A549 (cell line): ENCODE measurements at regions not wholly inside any gene's neighbourhood (a gene's known extent, or its start where the extent isn't known, plus 50 kb on each side); places are given as distances from the start of the nearest gene placed in this dataset.
A peak's percentile ranks its signal among the peaks of the same experiment; 100 is the strongest.

Source experiments
- ATAC-seq, 2 experiments: fragments of 200-7000 bp in 1 of 2; fragments of >200 bp in 1 of 2; cut with Nextera tagmentation in 1 of 2; cut with Tn5 transposase in 1 of 2; 3 replicates each; pipeline versions ENCODE4 v1.8.0 to v1.9.1; 2018 to 2020; ENCODE audit warnings: mild to moderate bottlenecking in 1 of 2, moderate library complexity in 1 of 2
- CTCF ChIA-PET: fragments of 300-600 bp; sonication (Branson Sonifier 250); formaldehyde crosslinking; extraction: SDS; loops from one replicate; lab custom pipeline; 2021; ENCODE audit warnings: antibody characterized with exemption, inconsistent platforms; lab: Yijun Ruan, JAX
- POLR2A ChIA-PET: fragments of 350-600 bp; formaldehyde crosslinking; extraction: SDS; loops from one replicate; lab custom pipeline; 2021; ENCODE audit warnings: antibody characterized with exemption, inconsistent platforms; lab: Yijun Ruan, JAX
- DNase-seq, 2 experiments: peaks; one replicate each; pipeline versions ENCODE4 v3.0.0 to v3.0.0-alpha.2; 2011 to 2016; ENCODE audit warnings: low read depth in 1 of 2, low spot score in 1 of 2
- FAIRE-seq: peaks from 2 replicates; lab custom pipeline; 2011; peaks lifted over from hg19 to GRCh38; lab: Jason Lieb, UNC
- H3K27ac ChIP-seq, 2 experiments: fragments of >200 bp; sonication (Bioruptor Twin); formaldehyde crosslinking; 3 replicates each; pipeline ENCODE4 v1.5.1; 2016 to 2017
- H3K4me1 ChIP-seq: fragments of >200 bp; sonication (Bioruptor Twin); formaldehyde crosslinking; 3 replicates; pipeline ENCODE4 v1.6.1; 2016
- H3K4me2 ChIP-seq: fragments of >200 bp; sonication (Bioruptor Twin); formaldehyde crosslinking; 3 replicates; pipeline ENCODE4 v1.6.1; 2016
- H3K4me3 ChIP-seq: fragments of >200 bp; sonication (Bioruptor Twin); formaldehyde crosslinking; 3 replicates; pipeline ENCODE4 v1.5.1; 2016
- H3K9me3 ChIP-seq: fragments of >200 bp; sonication (Bioruptor Twin); formaldehyde crosslinking; 3 replicates; pipeline ENCODE4 v1.6.1; 2016
- CBX2 ChIP-seq: fragments of 200-600 bp; sonication (generic); IDR thresholded peaks from 2 replicates; pipeline ENCODE4 v1.6.1; 2016; ENCODE audit warnings: low read depth, mild to moderate bottlenecking, borderline replicate concordance
- CEBPB ChIP-seq, 2 experiments: fragments of >200 bp in 1 of 2; sonication (Bioruptor Twin) in 1 of 2; formaldehyde crosslinking in 1 of 2; IDR thresholded peaks; 2 replicates each; pipeline ENCODE4 v1.6.1; 2012 to 2016
- CHD2 ChIP-seq: fragments of 150-350 bp; IDR thresholded peaks from 2 replicates; pipeline ENCODE4 v1.6.1; 2014; ENCODE audit warnings: low read length; ENCODE audit not compliant: partially characterized antibody
- ESRRA ChIP-seq: fragments of 150-350 bp; IDR thresholded peaks from 2 replicates; pipeline ENCODE4 v1.6.1; 2014; ENCODE audit warnings: mild to moderate bottlenecking, low read length, borderline replicate concordance
- FOSB ChIP-seq: fragments of 250-450 bp; sonication (Bioruptor Pico); IDR thresholded peaks from 2 replicates; pipeline ENCODE4 v1.5.0; 2020; ENCODE audit warnings: mild to moderate bottlenecking, moderate library complexity
- FOSL2 ChIP-seq, 2 experiments: fragments of 450-650 bp in 1 of 2; fragments of >200 bp in 1 of 2; sonication (Bioruptor Twin) in 1 of 2; formaldehyde crosslinking; IDR thresholded peaks; 2 replicates each; pipeline versions ENCODE4 v1.5.0 to v1.6.1; 2016 to 2020; ENCODE audit warnings: mild to moderate bottlenecking in 1 of 2, moderate library complexity in 1 of 2
- FOXS1 ChIP-seq: fragments of 250-450 bp; sonication (Bioruptor Pico); IDR thresholded peaks from 2 replicates; pipeline ENCODE4 v1.5.0; 2020; ENCODE audit warnings: mild to moderate bottlenecking, moderate library complexity
- GATA3 ChIP-seq: IDR thresholded peaks from 2 replicates; pipeline ENCODE4 v1.6.1; 2012; ENCODE audit warnings: borderline replicate concordance
- HOXA7 ChIP-seq: fragments of 250-450 bp; sonication (Bioruptor Pico); IDR thresholded peaks from 2 replicates; pipeline ENCODE4 v1.5.0; 2020; ENCODE audit warnings: mild to moderate bottlenecking, moderate library complexity
- KDM1A ChIP-seq: fragments of 200-600 bp; sonication (generic); IDR thresholded peaks from 2 replicates; pipeline ENCODE4 v1.6.1; 2016; ENCODE audit warnings: low read depth, mild to moderate bottlenecking
- MYC ChIP-seq: IDR thresholded peaks from 2 replicates; pipeline ENCODE4 v1.6.1; 2012; ENCODE audit warnings: mild to moderate bottlenecking, inconsistent platforms, low read length, improper control_type of control experiment, borderline replicate concordance
- NR3C1 ChIP-seq: fragments of >200 bp; sonication (Bioruptor Twin); formaldehyde crosslinking; IDR thresholded peaks from 3 replicates; pipeline ENCODE4 v1.6.1; 2017
- RARB ChIP-seq: fragments of 250-450 bp; sonication (Bioruptor Pico); IDR thresholded peaks from 2 replicates; pipeline ENCODE4 v1.8.0; 2021; ENCODE audit warnings: mild to moderate bottlenecking, moderate library complexity
- TP53 ChIP-seq: fragments of 250-450 bp; sonication (Bioruptor Pico); IDR thresholded peaks from 2 replicates; pipeline ENCODE4 v1.5.0; 2021; ENCODE audit warnings: mild to moderate bottlenecking, moderate library complexity
- ZSCAN20 ChIP-seq: fragments of 250-450 bp; sonication (Bioruptor Pico); IDR thresholded peaks from 2 replicates; pipeline ENCODE4 v1.8.0; 2022; ENCODE audit warnings: mild to moderate bottlenecking, moderate library complexity
- WGBS: methylation state at CpG from one replicate; pipeline ENCODE4 v1.1.6; 2017; ENCODE audit errors: missing lambda C conversion rate; 5-methylcytosine and 5-hydroxymethylcytosine counted together
- TF ChIP-seq, protein P1 (sequence below): fragments of 200-600 bp; sonication (generic); IDR thresholded peaks from 2 replicates; pipeline ENCODE4 v1.6.1; 2016; ENCODE audit warnings: antibody characterized with exemption, mild to moderate bottlenecking, moderate library complexity
- TF ChIP-seq, protein P2 (sequence below): fragments of 250-450 bp; sonication (Bioruptor Pico); IDR thresholded peaks from 2 replicates; pipeline ENCODE4 v1.5.0; 2020; ENCODE audit warnings: low read depth, mild to moderate bottlenecking, moderate library complexity
- TF ChIP-seq, protein P3 (sequence below): IDR thresholded peaks from 2 replicates; pipeline ENCODE4 v1.6.1; 2012
- TF ChIP-seq, protein P4 (sequence below): fragments of 150-350 bp; IDR thresholded peaks from 2 replicates; pipeline ENCODE4 v1.6.1; 2014; ENCODE audit warnings: low read depth, mild to moderate bottlenecking, low read length

DNA sequence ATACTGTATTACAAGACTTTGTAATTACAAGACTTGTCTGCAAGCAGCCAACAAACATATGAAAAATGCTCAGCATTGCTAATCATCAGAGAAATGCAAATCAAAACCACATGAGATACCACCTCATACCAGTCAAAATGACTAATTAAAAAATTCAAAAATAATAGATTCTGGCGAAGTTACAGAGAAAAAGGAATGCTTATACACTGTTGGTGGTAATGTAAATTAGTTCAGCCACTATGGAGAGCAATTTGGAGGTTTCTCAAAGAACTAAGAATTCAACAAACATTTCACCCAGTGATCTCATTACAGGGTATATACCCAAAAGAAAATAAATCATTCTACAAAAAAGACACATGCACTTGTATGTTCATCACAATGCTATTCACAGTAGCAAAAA is 617.5 kb upstream of the CCDC54 start:
- WGBS, result 8% methylated on average over 1 of the region's 1 CpG
- ATAC-seq, result no peak

DNA sequence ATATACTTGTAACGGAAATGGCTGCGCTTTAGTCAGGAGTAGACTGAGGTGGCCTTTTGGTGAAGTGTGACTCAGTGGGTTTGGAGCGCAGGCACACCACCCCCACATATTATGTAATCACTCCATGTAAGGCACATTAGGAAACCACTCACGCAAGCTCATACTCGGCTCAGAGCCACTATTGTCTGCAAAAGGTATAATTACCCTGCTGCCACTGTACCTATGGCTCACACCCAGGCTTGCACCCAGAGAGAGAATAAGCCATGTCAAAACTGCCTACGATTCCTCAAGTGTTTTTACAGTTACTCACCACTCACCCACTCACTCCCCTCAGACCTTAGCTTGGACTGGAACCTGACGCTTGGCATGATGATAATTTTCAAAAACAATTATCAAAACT is 611.9 kb upstream of the CCDC54 start:
- 0 out of 3 replicates have a peak, but pooled peaks cover 4% of the 10 kb centered on the region for H3K4me1 ChIP-seq
- no peaks in the 10 kb centered on the region for H3K9me3 ChIP-seq
- ATAC-seq (peak; percentile 48 to 62; a peak in 4 of 6 replicates), DNase-seq (peak in 1 of 2 experiments; percentile 14), FAIRE-seq (no peak)
- whole genome bisulfite sequencing, result 45% methylated on average over 7 of the region's 7 CpGs
- TF ChIP-seq FOXS1, result no peak
- 0 out of 2 replicates have a peak, but pooled peaks have one; percentile 7 for TF ChIP-seq FOSL2 (IDR thresholded peaks at IDR 0.05)
- TF ChIP-seq FOSL2 (CRISPR knock-in tag; IDR thresholded peaks at IDR 0.05), result 0 out of 2 replicates have a peak, but pooled peaks have one; percentile 3
- peak in 1 of 2 experiments; percentile 54; a peak in 2 of 4 replicates for TF ChIP-seq CEBPB (IDR thresholded peaks at IDR 0.05)
- CTCF ChIA-PET, result no interaction called here
- no peak overlapping the region for H3K4me3 ChIP-seq
- H3K27ac ChIP-seq, result no peak overlapping the region
- POLR2A ChIA-PET, result no interaction called here
- no peak overlapping the region for H3K4me2 ChIP-seq

More for the DNA sequence above, 617.5 kb upstream of the CCDC54 start:
- H3K4me2 ChIP-seq, result no peak overlapping the region
- peaks cover 8% of the 10 kb centered on the region; the same call in 1 of the 3 replicates for H3K9me3 ChIP-seq
- TF ChIP-seq KDM1A, result no peak
- no peak for TF ChIP-seq TP53 (CRISPR knock-in tag)
- no peak for TF ChIP-seq GATA3
- no peak for TF ChIP-seq RARB (CRISPR knock-in tag)
- TF ChIP-seq NR3C1, result no peak
- TF ChIP-seq, protein P1, sequence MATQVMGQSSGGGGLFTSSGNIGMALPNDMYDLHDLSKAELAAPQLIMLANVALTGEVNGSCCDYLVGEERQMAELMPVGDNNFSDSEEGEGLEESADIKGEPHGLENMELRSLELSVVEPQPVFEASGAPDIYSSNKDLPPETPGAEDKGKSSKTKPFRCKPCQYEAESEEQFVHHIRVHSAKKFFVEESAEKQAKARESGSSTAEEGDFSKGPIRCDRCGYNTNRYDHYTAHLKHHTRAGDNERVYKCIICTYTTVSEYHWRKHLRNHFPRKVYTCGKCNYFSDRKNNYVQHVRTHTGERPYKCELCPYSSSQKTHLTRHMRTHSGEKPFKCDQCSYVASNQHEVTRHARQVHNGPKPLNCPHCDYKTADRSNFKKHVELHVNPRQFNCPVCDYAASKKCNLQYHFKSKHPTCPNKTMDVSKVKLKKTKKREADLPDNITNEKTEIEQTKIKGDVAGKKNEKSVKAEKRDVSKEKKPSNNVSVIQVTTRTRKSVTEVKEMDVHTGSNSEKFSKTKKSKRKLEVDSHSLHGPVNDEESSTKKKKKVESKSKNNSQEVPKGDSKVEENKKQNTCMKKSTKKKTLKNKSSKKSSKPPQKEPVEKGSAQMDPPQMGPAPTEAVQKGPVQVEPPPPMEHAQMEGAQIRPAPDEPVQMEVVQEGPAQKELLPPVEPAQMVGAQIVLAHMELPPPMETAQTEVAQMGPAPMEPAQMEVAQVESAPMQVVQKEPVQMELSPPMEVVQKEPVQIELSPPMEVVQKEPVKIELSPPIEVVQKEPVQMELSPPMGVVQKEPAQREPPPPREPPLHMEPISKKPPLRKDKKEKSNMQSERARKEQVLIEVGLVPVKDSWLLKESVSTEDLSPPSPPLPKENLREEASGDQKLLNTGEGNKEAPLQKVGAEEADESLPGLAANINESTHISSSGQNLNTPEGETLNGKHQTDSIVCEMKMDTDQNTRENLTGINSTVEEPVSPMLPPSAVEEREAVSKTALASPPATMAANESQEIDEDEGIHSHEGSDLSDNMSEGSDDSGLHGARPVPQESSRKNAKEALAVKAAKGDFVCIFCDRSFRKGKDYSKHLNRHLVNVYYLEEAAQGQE, result no peak
- TF ChIP-seq FOSB, result no peak
- no peak for TF ChIP-seq CBX2
- TF ChIP-seq, protein P2, sequence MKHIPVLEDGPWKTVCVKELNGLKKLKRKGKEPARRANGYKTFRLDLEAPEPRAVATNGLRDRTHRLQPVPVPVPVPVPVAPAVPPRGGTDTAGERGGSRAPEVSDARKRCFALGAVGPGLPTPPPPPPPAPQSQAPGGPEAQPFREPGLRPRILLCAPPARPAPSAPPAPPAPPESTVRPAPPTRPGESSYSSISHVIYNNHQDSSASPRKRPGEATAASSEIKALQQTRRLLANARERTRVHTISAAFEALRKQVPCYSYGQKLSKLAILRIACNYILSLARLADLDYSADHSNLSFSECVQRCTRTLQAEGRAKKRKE (CRISPR knock-in tag), result no peak
- no peak for TF ChIP-seq ZSCAN20 (CRISPR knock-in tag)
- no peak for TF ChIP-seq ESRRA
- no peak for TF ChIP-seq CHD2
- no peak for TF ChIP-seq HOXA7
- TF ChIP-seq, protein P3, sequence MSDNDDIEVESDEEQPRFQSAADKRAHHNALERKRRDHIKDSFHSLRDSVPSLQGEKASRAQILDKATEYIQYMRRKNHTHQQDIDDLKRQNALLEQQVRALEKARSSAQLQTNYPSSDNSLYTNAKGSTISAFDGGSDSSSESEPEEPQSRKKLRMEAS, result no peak
- no peak for TF ChIP-seq FOXS1
- no peak for TF ChIP-seq MYC
- TF ChIP-seq, protein P4, sequence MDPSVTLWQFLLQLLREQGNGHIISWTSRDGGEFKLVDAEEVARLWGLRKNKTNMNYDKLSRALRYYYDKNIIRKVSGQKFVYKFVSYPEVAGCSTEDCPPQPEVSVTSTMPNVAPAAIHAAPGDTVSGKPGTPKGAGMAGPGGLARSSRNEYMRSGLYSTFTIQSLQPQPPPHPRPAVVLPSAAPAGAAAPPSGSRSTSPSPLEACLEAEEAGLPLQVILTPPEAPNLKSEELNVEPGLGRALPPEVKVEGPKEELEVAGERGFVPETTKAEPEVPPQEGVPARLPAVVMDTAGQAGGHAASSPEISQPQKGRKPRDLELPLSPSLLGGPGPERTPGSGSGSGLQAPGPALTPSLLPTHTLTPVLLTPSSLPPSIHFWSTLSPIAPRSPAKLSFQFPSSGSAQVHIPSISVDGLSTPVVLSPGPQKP, result no peak
- CTCF ChIA-PET, result interaction anchor here (1.1 kb wide), 1 partner anchor 10 kb away, joined by 4 read pairs; no protein-coding TSS in a partner anchor
- no peak overlapping the region for H3K27ac ChIP-seq
- no peaks in the 10 kb centered on the region for H3K4me1 ChIP-seq
- no peak for FAIRE-seq
- H3K4me3 ChIP-seq, result no peak overlapping the region
- DNase-seq, result no peak
- POLR2A ChIA-PET, result no interaction called here
